AG04450 (cell line): ENCODE measurements at regions not wholly inside any gene's neighbourhood (a gene's known extent, or its start where the extent isn't known, plus 50 kb on each side); places are given as distances from the start of the nearest gene placed in this dataset.

Experiments used
- CTCF ChIA-PET: fragments of 300-600, 350-600 bp; formaldehyde crosslinking; extraction: SDS; loops from one replicate; lab custom pipeline; 2022; ENCODE audit warnings: antibody characterized with exemption, inconsistent platforms; lab: Charles Lee
- POLR2A ChIA-PET: fragments of 350-600 bp; formaldehyde crosslinking; extraction: SDS; loops from one replicate; lab custom pipeline; 2021; ENCODE audit warnings: antibody characterized with exemption, inconsistent platforms; lab: Yijun Ruan, JAX
- DNase-seq: peaks from one replicate; pipeline ENCODE4 v3.0.0-alpha.2; 2011; ENCODE audit warnings: low read depth, low spot score
- H3K27ac ChIP-seq: one replicate; pipeline ENCODE4 v1.5.1; 2012; ENCODE audit warnings: low read depth, low read length, control low read depth
- H3K27me3 ChIP-seq: one replicate; pipeline ENCODE4 v1.6.0; 2012; ENCODE audit warnings: low read length; ENCODE audit not compliant: control insufficient read depth, insufficient read depth
- H3K4me3 ChIP-seq: 2 replicates; pipeline ENCODE4 v1.5.1; 2011; ENCODE audit warnings: mild to moderate bottlenecking, low read depth, low read length, control low read depth
- H3K9me3 ChIP-seq: 2 replicates; pipeline ENCODE4 v1.5.1; 2012; ENCODE audit warnings: low read length; ENCODE audit not compliant: control insufficient read depth, insufficient read depth
- TF ChIP-seq, protein P1 (sequence below): IDR thresholded peaks from 2 replicates; pipeline ENCODE4 v1.5.1; 2011; ENCODE audit warnings: low read depth, low read length, control low read depth, inconsistent platforms

GRCh38 chr1:200237066-200237465 is 172.8 kb downstream of the ZNF281 start:
- DNase-seq: no peak
- H3K9me3 ChIP-seq: no peaks in the 10 kb centered on the region
- H3K4me3 ChIP-seq: no peak overlapping the region
- TF ChIP-seq, protein P1, sequence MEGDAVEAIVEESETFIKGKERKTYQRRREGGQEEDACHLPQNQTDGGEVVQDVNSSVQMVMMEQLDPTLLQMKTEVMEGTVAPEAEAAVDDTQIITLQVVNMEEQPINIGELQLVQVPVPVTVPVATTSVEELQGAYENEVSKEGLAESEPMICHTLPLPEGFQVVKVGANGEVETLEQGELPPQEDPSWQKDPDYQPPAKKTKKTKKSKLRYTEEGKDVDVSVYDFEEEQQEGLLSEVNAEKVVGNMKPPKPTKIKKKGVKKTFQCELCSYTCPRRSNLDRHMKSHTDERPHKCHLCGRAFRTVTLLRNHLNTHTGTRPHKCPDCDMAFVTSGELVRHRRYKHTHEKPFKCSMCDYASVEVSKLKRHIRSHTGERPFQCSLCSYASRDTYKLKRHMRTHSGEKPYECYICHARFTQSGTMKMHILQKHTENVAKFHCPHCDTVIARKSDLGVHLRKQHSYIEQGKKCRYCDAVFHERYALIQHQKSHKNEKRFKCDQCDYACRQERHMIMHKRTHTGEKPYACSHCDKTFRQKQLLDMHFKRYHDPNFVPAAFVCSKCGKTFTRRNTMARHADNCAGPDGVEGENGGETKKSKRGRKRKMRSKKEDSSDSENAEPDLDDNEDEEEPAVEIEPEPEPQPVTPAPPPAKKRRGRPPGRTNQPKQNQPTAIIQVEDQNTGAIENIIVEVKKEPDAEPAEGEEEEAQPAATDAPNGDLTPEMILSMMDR: no peak
- CTCF ChIA-PET: no interaction called here
- no peak overlapping the region for H3K27ac ChIP-seq
- POLR2A ChIA-PET: no interaction called here
- no peaks in the 10 kb centered on the region for H3K27me3 ChIP-seq

DNA sequence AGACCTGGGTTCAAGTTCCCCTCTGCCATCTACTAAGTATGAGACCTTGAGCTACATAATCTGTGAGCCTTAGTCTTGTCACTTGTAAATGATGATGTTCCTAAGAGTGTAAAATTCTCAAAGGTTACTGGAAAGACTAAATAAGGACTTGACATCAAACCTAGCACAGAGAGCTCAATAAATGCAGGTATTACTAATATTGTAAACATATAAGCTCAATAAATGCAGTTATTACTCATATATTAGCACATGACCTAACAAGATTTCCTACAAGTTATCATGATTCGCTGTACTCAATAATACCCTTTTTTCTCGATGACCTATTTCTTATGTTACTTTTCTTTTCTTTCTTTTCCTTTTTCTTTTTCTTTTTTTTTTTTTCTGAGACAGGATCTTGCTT is 174.9 kb downstream of the ZNF281 start:
- POLR2A ChIA-PET: interaction anchor here (0.7 kb wide), 1 partner anchor 1298 kb away, joined by 5 read pairs; no protein-coding TSS in a partner anchor
- CTCF ChIA-PET: interaction anchor here (0.6 to 1.0 kb wide), 3 partner anchors 96 to 256 kb away, joined by 3 to 5 read pairs (median 3); no protein-coding TSS in a partner anchor
- TF ChIP-seq, protein P1: no peak

GRCh38 chr1:200233393-200233792 is 176.4 kb downstream of the ZNF281 start:
- H3K9me3 ChIP-seq: no peaks in the 10 kb centered on the region
- TF ChIP-seq, protein P1: no peak
- DNase-seq: no peak
- no peak overlapping the region for H3K27ac ChIP-seq
- H3K27me3 ChIP-seq: no peaks in the 10 kb centered on the region
- ChIA-PET POLR2A (no interaction called here), CTCF (interaction anchor here (0.7 to 1.1 kb wide), 2 partner anchors 9 to 277 kb away, joined by 3 to 4 read pairs; no protein-coding TSS in a partner anchor)
- no peak overlapping the region for H3K4me3 ChIP-seq

More for the DNA sequence above, 174.9 kb downstream of the ZNF281 start:
- no peak for DNase-seq
- H3K27me3 ChIP-seq: no peaks in the 10 kb centered on the region
- no peak overlapping the region for H3K27ac ChIP-seq
- H3K4me3 ChIP-seq: no peak overlapping the region
- H3K9me3 ChIP-seq: no peaks in the 10 kb centered on the region

GRCh38 chr1:200231787-200232231 is 178.0 kb downstream of the ZNF281 start:
- DNase-seq: no peak
- POLR2A ChIA-PET: no interaction called here
- CTCF ChIA-PET: no interaction called here
- Histone ChIP-seq H3K9me3 (no peaks in the 10 kb centered on the region), H3K27me3 (no peaks in the 10 kb centered on the region), H3K27ac (no peak overlapping the region), H3K4me3 (no peak overlapping the region)
- TF ChIP-seq, protein P1: no peak

DNA sequence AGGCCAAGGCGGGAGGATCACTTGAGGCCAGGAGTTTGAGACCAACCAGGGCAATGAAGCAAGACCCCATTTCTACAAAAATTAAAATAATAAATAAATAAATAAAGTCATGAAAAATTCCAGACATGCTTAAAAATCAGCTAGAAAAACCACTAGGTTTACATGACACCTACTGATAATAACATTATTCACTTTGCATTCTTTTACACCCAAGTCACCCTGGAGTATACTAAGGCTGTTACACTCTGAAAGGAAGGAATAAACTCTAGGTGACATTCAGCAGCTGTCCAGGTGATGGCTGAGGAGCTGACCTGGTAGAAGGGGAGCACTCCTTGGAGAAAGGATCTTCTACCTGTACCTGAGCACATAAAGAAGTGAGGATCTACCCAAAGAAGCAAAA is 179.2 kb downstream of the ZNF281 start:
- Histone ChIP-seq H3K27me3 (no peaks in the 10 kb centered on the region), H3K4me3 (no peak overlapping the region), H3K9me3 (no peaks in the 10 kb centered on the region), H3K27ac (no peak overlapping the region)
- CTCF ChIA-PET: no interaction called here
- DNase-seq: no peak
- POLR2A ChIA-PET: no interaction called here
- TF ChIP-seq, protein P1: no peak
